ENCODE measurements at regions not wholly inside any gene's neighbourhood (a gene's known extent, or its start where the extent isn't known, plus 50 kb on each side); places are given as distances from the start of the nearest gene placed in this dataset.

- H3K27me3 Mint-ChIP-seq: peaks cover 14% of the 10 kb centered on the region
- ATAC-seq (ENCODE audit: low read depth in 2 of 2): no peak
Measured at GRCh38 chr15:39442898-39443297, 138.0 kb upstream of the THBS1 start.

GRCh38 chr15:39443659-39444219 is 137.1 kb upstream of the THBS1 start:
- Mint-ChIP-seq H3K27me3 (peaks cover 16% of the 10 kb centered on the region), H3K4me3 (no peak overlapping the region), H3K36me3 (no peaks in the 10 kb centered on the region), H3K27ac (no peak overlapping the region), H3K4me1 (no peaks in the 10 kb centered on the region), H3K9me3 (peaks cover 0 to 4% (median 0%) of the 10 kb centered on the region in 7 donors)
- no peak for ATAC-seq (ENCODE audit: low read depth in 2 of 2)
- Histone ChIP-seq H3K4me3 (ENCODE audit: low read depth, low read length) (no peak overlapping the region), H3K27ac (ENCODE audit: insufficient read depth, low read length, poor library complexity, severe bottlenecking) (no peak overlapping the region), H3K9me3 (ENCODE audit: control insufficient read depth in 2 of 2, low read length in 2 of 2) (no peaks in the 10 kb centered on the region), H3K4me1 (ENCODE audit: control insufficient read depth, insufficient read depth, low read length, poor library complexity, severe bottlenecking) (no peaks in the 10 kb centered on the region), H3K36me3 (ENCODE audit: control insufficient read depth, insufficient read depth, low read length) (no peaks in the 10 kb centered on the region), H3K27me3 (ENCODE audit: control insufficient read depth, insufficient read depth, low read length) (peaks cover 9% of the 10 kb centered on the region)
- DNase-seq: no peak

More at GRCh38 chr15:39442898-39443297, 138.0 kb upstream of the THBS1 start:
- no peaks in the 10 kb centered on the region for H3K4me1 ChIP-seq (ENCODE audit: control insufficient read depth, insufficient read depth, low read length, poor library complexity, severe bottlenecking)
- H3K36me3 ChIP-seq (ENCODE audit: control insufficient read depth, insufficient read depth, low read length): no peaks in the 10 kb centered on the region
- no peak overlapping the region for H3K4me3 ChIP-seq (ENCODE audit: low read depth, low read length)
- Mint-ChIP-seq H3K4me1 (no peaks in the 10 kb centered on the region), H3K4me3 (no peak overlapping the region), H3K27ac (no peak overlapping the region), H3K36me3 (no peaks in the 10 kb centered on the region), H3K9me3 (peaks cover 0 to 4% (median 0%) of the 10 kb centered on the region in 7 donors)
- peaks cover 10% of the 10 kb centered on the region for H3K27me3 ChIP-seq (ENCODE audit: control insufficient read depth, insufficient read depth, low read length)
- no peaks in the 10 kb centered on the region for H3K9me3 ChIP-seq (ENCODE audit: control insufficient read depth in 2 of 2, low read length in 2 of 2)
- no peak overlapping the region for H3K27ac ChIP-seq (ENCODE audit: insufficient read depth, low read length, poor library complexity, severe bottlenecking)
- no peak for DNase-seq

GRCh38 chr15:39444735-39445470 is 136.0 kb upstream of the THBS1 start:
- Mint-ChIP-seq H3K27me3 (peaks cover 18% of the 10 kb centered on the region), H3K4me3 (no peak overlapping the region), H3K27ac (no peak overlapping the region), H3K36me3 (no peaks in the 10 kb centered on the region), H3K4me1 (no peaks in the 10 kb centered on the region), H3K9me3 (peaks cover 0 to 4% (median 0%) of the 10 kb centered on the region in 7 donors)
- Histone ChIP-seq H3K9me3 (ENCODE audit: control insufficient read depth in 2 of 2, low read length in 2 of 2) (no peaks in the 10 kb centered on the region), H3K27me3 (ENCODE audit: control insufficient read depth, insufficient read depth, low read length) (peaks cover 5% of the 10 kb centered on the region), H3K36me3 (ENCODE audit: control insufficient read depth, insufficient read depth, low read length) (no peaks in the 10 kb centered on the region), H3K4me1 (ENCODE audit: control insufficient read depth, insufficient read depth, low read length, poor library complexity, severe bottlenecking) (no peaks in the 10 kb centered on the region), H3K4me3 (ENCODE audit: low read depth, low read length) (no peak overlapping the region), H3K27ac (ENCODE audit: insufficient read depth, low read length, poor library complexity, severe bottlenecking) (no peak overlapping the region)
- DNase-seq (no peak), ATAC-seq (ENCODE audit: low read depth in 2 of 2) (no peak)

- Histone ChIP-seq H3K27ac (ENCODE audit: insufficient read depth, low read length, poor library complexity, severe bottlenecking) (no peak overlapping the region), H3K36me3 (ENCODE audit: control insufficient read depth, insufficient read depth, low read length) (no peaks in the 10 kb centered on the region), H3K4me3 (ENCODE audit: low read depth, low read length) (no peak overlapping the region), H3K9me3 (ENCODE audit: control insufficient read depth in 2 of 2, low read length in 2 of 2) (no peaks in the 10 kb centered on the region), H3K27me3 (ENCODE audit: control insufficient read depth, insufficient read depth, low read length) (peaks cover 7% of the 10 kb centered on the region), H3K4me1 (ENCODE audit: control insufficient read depth, insufficient read depth, low read length, poor library complexity, severe bottlenecking) (no peaks in the 10 kb centered on the region)
- H3K36me3 Mint-ChIP-seq: no peaks in the 10 kb centered on the region
- H3K27me3 Mint-ChIP-seq: peaks cover 23% of the 10 kb centered on the region
- H3K9me3 Mint-ChIP-seq: peaks cover 0 to 4% (median 0%) of the 10 kb centered on the region in 7 donors
- no peak overlapping the region for H3K27ac Mint-ChIP-seq
- DNase-seq: no peak
- no peak overlapping the region for H3K4me3 Mint-ChIP-seq
- no peak for ATAC-seq (ENCODE audit: low read depth in 2 of 2)
- no peaks in the 10 kb centered on the region for H3K4me1 Mint-ChIP-seq
Measured at GRCh38 chr15:39445931-39446330, 134.9 kb upstream of the THBS1 start.

- no peaks in the 10 kb centered on the region for H3K4me1 Mint-ChIP-seq
Measured at GRCh38 chr15:39447346-39447745, 133.5 kb upstream of the THBS1 start.

DNA sequence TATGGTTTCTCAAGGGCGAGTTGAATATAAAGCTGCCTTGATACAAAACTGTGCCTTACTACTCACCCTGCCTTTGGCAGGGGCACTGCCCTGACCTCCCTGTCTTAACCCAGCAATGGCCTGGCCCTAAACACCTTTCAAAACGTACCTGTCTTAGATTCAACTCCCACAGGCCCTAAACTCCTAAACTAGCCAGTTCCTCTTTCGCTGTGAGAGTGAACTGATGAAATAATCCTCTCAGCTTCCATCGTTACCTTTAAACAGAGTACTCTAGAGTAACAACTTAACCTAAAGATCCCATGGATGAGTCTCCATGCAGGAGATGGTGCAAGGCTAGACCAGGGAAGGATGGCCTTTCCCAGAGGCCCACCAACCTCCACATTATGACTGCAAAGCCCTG is 133.0 kb upstream of the THBS1 start:
- H3K27me3 ChIP-seq (ENCODE audit: control insufficient read depth, insufficient read depth, low read length): peaks cover 4% of the 10 kb centered on the region
- H3K36me3 Mint-ChIP-seq: no peaks in the 10 kb centered on the region
- peaks cover 24% of the 10 kb centered on the region for H3K27me3 Mint-ChIP-seq
- no peak overlapping the region for H3K27ac ChIP-seq (ENCODE audit: insufficient read depth, low read length, poor library complexity, severe bottlenecking)
- no peaks in the 10 kb centered on the region for H3K4me1 Mint-ChIP-seq
- H3K9me3 ChIP-seq (ENCODE audit: control insufficient read depth in 2 of 2, low read length in 2 of 2): no peaks in the 10 kb centered on the region
- no peaks in the 10 kb centered on the region for H3K36me3 ChIP-seq (ENCODE audit: control insufficient read depth, insufficient read depth, low read length)
- no peak overlapping the region for H3K27ac Mint-ChIP-seq
- ATAC-seq (ENCODE audit: low read depth in 2 of 2) (no peak), DNase-seq (no peak)
- H3K9me3 Mint-ChIP-seq: peaks cover 0 to 2% (median 0%) of the 10 kb centered on the region in 7 donors
- H3K4me1 ChIP-seq (ENCODE audit: control insufficient read depth, insufficient read depth, low read length, poor library complexity, severe bottlenecking): no peaks in the 10 kb centered on the region
- no peak overlapping the region for H3K4me3 ChIP-seq (ENCODE audit: low read depth, low read length)
- peak overlapping the region in 1 of 4 donors; percentile 36 for H3K4me3 Mint-ChIP-seq

More at GRCh38 chr15:39447346-39447745, 133.5 kb upstream of the THBS1 start:
- peaks cover 4% of the 10 kb centered on the region for H3K27me3 ChIP-seq (ENCODE audit: control insufficient read depth, insufficient read depth, low read length)
- no peaks in the 10 kb centered on the region for H3K36me3 ChIP-seq (ENCODE audit: control insufficient read depth, insufficient read depth, low read length)
- no peak overlapping the region for H3K4me3 Mint-ChIP-seq
- H3K9me3 ChIP-seq (ENCODE audit: control insufficient read depth in 2 of 2, low read length in 2 of 2): no peaks in the 10 kb centered on the region
- ATAC-seq (ENCODE audit: low read depth in 2 of 2) (no peak), DNase-seq (no peak)
- H3K27me3 Mint-ChIP-seq: peaks cover 24% of the 10 kb centered on the region
- no peak overlapping the region for H3K4me3 ChIP-seq (ENCODE audit: low read depth, low read length)
- peaks cover 0 to 4% (median 0%) of the 10 kb centered on the region in 7 donors for H3K9me3 Mint-ChIP-seq
- H3K27ac ChIP-seq (ENCODE audit: insufficient read depth, low read length, poor library complexity, severe bottlenecking): no peak overlapping the region
- H3K27ac Mint-ChIP-seq: no peak overlapping the region
- H3K36me3 Mint-ChIP-seq: no peaks in the 10 kb centered on the region
- H3K4me1 ChIP-seq (ENCODE audit: control insufficient read depth, insufficient read depth, low read length, poor library complexity, severe bottlenecking): no peaks in the 10 kb centered on the region

- ATAC-seq (ENCODE audit: low read depth in 2 of 2) (no peak), DNase-seq (no peak)
- no peaks in the 10 kb centered on the region for H3K9me3 ChIP-seq (ENCODE audit: control insufficient read depth in 2 of 2, low read length in 2 of 2)
- no peak overlapping the region for H3K27ac ChIP-seq (ENCODE audit: insufficient read depth, low read length, poor library complexity, severe bottlenecking)
- Mint-ChIP-seq H3K27me3 (peaks cover 24% of the 10 kb centered on the region), H3K36me3 (no peaks in the 10 kb centered on the region), H3K4me3 (no peak overlapping the region), H3K9me3 (peaks cover 0 to 1% (median 0%) of the 10 kb centered on the region in 7 donors), H3K27ac (no peak overlapping the region), H3K4me1 (no peaks in the 10 kb centered on the region)
- no peak overlapping the region for H3K4me3 ChIP-seq (ENCODE audit: low read depth, low read length)
- H3K27me3 ChIP-seq (ENCODE audit: control insufficient read depth, insufficient read depth, low read length): peaks cover 4% of the 10 kb centered on the region
- no peaks in the 10 kb centered on the region for H3K4me1 ChIP-seq (ENCODE audit: control insufficient read depth, insufficient read depth, low read length, poor library complexity, severe bottlenecking)
- no peaks in the 10 kb centered on the region for H3K36me3 ChIP-seq (ENCODE audit: control insufficient read depth, insufficient read depth, low read length)
Measured at GRCh38 chr15:39448409-39448808, 132.5 kb upstream of the THBS1 start.
